NOMO-1 treated with DMSO at 0.1 percent for 48 hours (cell line): ENCODE measurements at regions not wholly inside any gene's neighbourhood (a gene's known extent, or its start where the extent isn't known, plus 50 kb on each side); places are given as distances from the start of the nearest gene placed in this dataset.
"Not testable (repeated sequence)": the region's sequence is repeated elsewhere in the genome, so short reads cannot be mapped to it uniquely, and the experiment has no call there.

ENCODE experiments used
- DNase-seq: peaks from one replicate; lab custom pipeline; 2025; ENCODE audit not compliant: unreplicated experiment; lab: John Stamatoyannopoulos, UW

GRCh38 chr4:89506866-89507491 is 199.4 kb upstream of the GPRIN3 start:
- no peak for DNase-seq

GRCh38 chr4:89502581-89502980 is 195.0 kb upstream of the GPRIN3 start:
- DNase-seq, result no peak

GRCh38 chr4:89497517-89498308 is 190.1 kb upstream of the GPRIN3 start:
- DNase-seq, result no peak

GRCh38 chr4:89496851-89497250 is 189.3 kb upstream of the GPRIN3 start:
- no peak for DNase-seq

- no peak for DNase-seq
Measured at GRCh38 chr4:89493367-89493766, 185.8 kb upstream of the GPRIN3 start.

GRCh38 chr4:89492581-89493071 is 185.0 kb upstream of the GPRIN3 start:
- DNase-seq, result no peak

GRCh38 chr4:89491761-89492160 is 184.2 kb upstream of the GPRIN3 start:
- no peak for DNase-seq

GRCh38 chr4:89489921-89490431 is 182.4 kb upstream of the GPRIN3 start:
- DNase-seq, result not testable (repeated sequence)

- DNase-seq, result no peak
Measured at GRCh38 chr4:89489338-89489771, 181.8 kb upstream of the GPRIN3 start.

- no peak for DNase-seq
Measured at GRCh38 chr4:89488736-89489135, 181.1 kb upstream of the GPRIN3 start.

- DNase-seq, result no peak
Measured at GRCh38 chr4:89486673-89487072, 179.1 kb upstream of the GPRIN3 start.

- DNase-seq, result no peak
Measured at GRCh38 chr4:89486042-89486441, 178.4 kb upstream of the GPRIN3 start.

GRCh38 chr4:89483833-89484232 is 176.2 kb upstream of the GPRIN3 start:
- DNase-seq, result no peak

GRCh38 chr4:89482926-89483595 is 175.5 kb upstream of the GPRIN3 start:
- no peak for DNase-seq

- DNase-seq, result peak; percentile 21
Measured at GRCh38 chr4:89482251-89482650, 174.7 kb upstream of the GPRIN3 start.

GRCh38 chr4:89469930-89470375 is 162.4 kb upstream of the GPRIN3 start:
- peak; percentile 93 for DNase-seq

GRCh38 chr4:89469516-89469915 is 161.9 kb upstream of the GPRIN3 start:
- no peak for DNase-seq

- DNase-seq, result peak; percentile 55
Measured at GRCh38 chr4:89468602-89469001, 161.0 kb upstream of the GPRIN3 start.

GRCh38 chr4:89463341-89463740 is 155.7 kb upstream of the GPRIN3 start:
- DNase-seq, result no peak

GRCh38 chr4:89447543-89447942 is 139.9 kb upstream of the GPRIN3 start:
- no peak for DNase-seq

- no peak for DNase-seq
Measured at GRCh38 chr4:89446193-89446592, 138.6 kb upstream of the GPRIN3 start.

- no peak for DNase-seq
Measured at GRCh38 chr4:89439533-89439932, 131.9 kb upstream of the GPRIN3 start.
